ENCODE measurements at regions not wholly inside any gene's neighbourhood (a gene's known extent, or its start where the extent isn't known, plus 50 kb on each side); places are given as distances from the start of the nearest gene placed in this dataset.

DNA sequence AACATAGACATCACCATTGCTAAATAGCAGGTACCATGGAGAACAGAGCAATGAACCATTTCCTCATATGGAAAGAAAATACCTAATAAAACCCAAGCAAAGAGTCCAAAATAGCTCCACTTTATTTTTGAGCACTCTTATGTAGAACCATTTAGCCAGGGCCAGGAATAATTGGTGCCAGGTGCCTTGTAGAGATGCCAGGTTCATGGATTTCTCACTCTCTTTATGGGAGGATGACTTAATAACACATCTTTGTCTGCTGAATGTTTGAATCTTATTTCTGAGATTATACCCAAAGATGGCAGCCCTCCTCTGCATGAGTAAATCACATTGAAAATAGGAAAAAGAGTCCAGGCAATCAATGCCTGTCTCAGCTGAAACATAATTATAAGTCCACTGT, 212.3 kb upstream of the SFRP2 start:
- Histone ChIP-seq H3K36me3 (ENCODE audit: control insufficient read depth, insufficient read depth, low read length) (no peaks in the 10 kb centered on the region), H3K4me3 (ENCODE audit: low read depth in 2 of 2, low read length in 2 of 2) (no peak overlapping the region), H3K9me3 (ENCODE audit: control insufficient read depth, insufficient read depth, low read depth, low read length) (no peaks in the 10 kb centered on the region), H3K4me1 (ENCODE audit: control insufficient read depth, insufficient read depth, low read length) (no peaks in the 10 kb centered on the region), H3K27ac (ENCODE audit: low read length) (no peak overlapping the region), H3K27me3 (ENCODE audit: control insufficient read depth, insufficient read depth, low read length) (no peaks in the 10 kb centered on the region)
- TF ChIP-seq TCF7L2 (IDR thresholded peaks at IDR 0.05; ENCODE audit: low read depth, low read length) (no peak), SIN3A (IDR thresholded peaks at IDR 0.05; ENCODE audit: borderline replicate concordance, insufficient read depth, low read depth, low read length) (no peak), REST (IDR thresholded peaks at IDR 0.05; ENCODE audit: insufficient read depth in 1 of 2, low read depth in 2 of 2, low read length in 1 of 2) (no peak), POLR2AphosphoS5 (IDR thresholded peaks at IDR 0.05; ENCODE audit: low read depth, low read length) (no peak)
- TF ChIP-seq, protein P1, sequence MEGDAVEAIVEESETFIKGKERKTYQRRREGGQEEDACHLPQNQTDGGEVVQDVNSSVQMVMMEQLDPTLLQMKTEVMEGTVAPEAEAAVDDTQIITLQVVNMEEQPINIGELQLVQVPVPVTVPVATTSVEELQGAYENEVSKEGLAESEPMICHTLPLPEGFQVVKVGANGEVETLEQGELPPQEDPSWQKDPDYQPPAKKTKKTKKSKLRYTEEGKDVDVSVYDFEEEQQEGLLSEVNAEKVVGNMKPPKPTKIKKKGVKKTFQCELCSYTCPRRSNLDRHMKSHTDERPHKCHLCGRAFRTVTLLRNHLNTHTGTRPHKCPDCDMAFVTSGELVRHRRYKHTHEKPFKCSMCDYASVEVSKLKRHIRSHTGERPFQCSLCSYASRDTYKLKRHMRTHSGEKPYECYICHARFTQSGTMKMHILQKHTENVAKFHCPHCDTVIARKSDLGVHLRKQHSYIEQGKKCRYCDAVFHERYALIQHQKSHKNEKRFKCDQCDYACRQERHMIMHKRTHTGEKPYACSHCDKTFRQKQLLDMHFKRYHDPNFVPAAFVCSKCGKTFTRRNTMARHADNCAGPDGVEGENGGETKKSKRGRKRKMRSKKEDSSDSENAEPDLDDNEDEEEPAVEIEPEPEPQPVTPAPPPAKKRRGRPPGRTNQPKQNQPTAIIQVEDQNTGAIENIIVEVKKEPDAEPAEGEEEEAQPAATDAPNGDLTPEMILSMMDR (IDR thresholded peaks at IDR 0.05) = no peak
- CTCF ChIA-PET = interaction anchor here (0.7 kb wide), 1 partner anchor 40 kb away, joined by 6 read pairs; no protein-coding TSS in a partner anchor
- DNase-seq (ENCODE audit: low read depth, low spot score) (no peak), ATAC-seq (no peak)
- intact Hi-C loops (cut with micrococcal nuclease; ENCODE audit: unreplicated experiment) (no loop called here), in situ Hi-C loops (cut with HindIII; ENCODE audit: low pct_unique_long_range_greater_than_20kb, low sequenced_read_pairs) (no loop called here)
- POLR2A ChIA-PET = no interaction called here
- BruUV-seq (replicated peaks) = no TSS peak

DNA sequence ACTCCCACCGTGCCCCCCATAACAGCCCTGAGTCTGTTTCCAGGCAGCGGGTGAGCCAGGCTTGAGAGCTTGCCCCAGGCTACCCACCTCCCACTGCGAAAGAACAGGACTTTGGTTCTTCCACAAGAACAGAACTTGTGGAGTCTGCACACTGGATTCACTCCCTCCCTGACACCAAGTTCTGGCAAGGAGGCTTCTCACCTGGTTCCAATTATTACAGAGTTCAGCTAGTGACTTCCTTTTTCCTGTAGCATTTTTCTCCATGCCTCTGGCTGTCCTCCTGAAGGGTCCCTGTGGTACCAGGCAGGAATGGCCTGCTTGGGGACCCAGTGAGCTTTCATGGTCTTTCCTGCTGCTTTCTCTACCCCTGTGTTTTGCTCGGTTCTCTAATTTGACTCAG, 208.6 kb upstream of the SFRP2 start:
- no peak overlapping the region for H3K27ac ChIP-seq (ENCODE audit: low read length)
- H3K27me3 ChIP-seq (ENCODE audit: control insufficient read depth, insufficient read depth, low read length) = no peaks in the 10 kb centered on the region
- no peak for TF ChIP-seq POLR2AphosphoS5 (IDR thresholded peaks at IDR 0.05; ENCODE audit: low read depth, low read length)
- TF ChIP-seq TCF7L2 (IDR thresholded peaks at IDR 0.05; ENCODE audit: low read depth, low read length) = no peak
- TF ChIP-seq REST (IDR thresholded peaks at IDR 0.05; ENCODE audit: insufficient read depth in 1 of 2, low read depth in 2 of 2, low read length in 1 of 2) = no peak
- TF ChIP-seq, protein P1 (IDR thresholded peaks at IDR 0.05) = no peak
- no peak for TF ChIP-seq SIN3A (IDR thresholded peaks at IDR 0.05; ENCODE audit: borderline replicate concordance, insufficient read depth, low read depth, low read length)
- CTCF ChIA-PET = no interaction called here
- DNase-seq (ENCODE audit: low read depth, low spot score) (no peak), ATAC-seq (no peak)
- POLR2A ChIA-PET = no interaction called here
- H3K9me3 ChIP-seq (ENCODE audit: control insufficient read depth, insufficient read depth, low read depth, low read length) = no peaks in the 10 kb centered on the region
- no peaks in the 10 kb centered on the region for H3K4me1 ChIP-seq (ENCODE audit: control insufficient read depth, insufficient read depth, low read length)
- H3K36me3 ChIP-seq (ENCODE audit: control insufficient read depth, insufficient read depth, low read length) = no peaks in the 10 kb centered on the region
- no TSS peak for BruUV-seq (replicated peaks)
- in situ Hi-C loops (cut with HindIII; ENCODE audit: low pct_unique_long_range_greater_than_20kb, low sequenced_read_pairs) = no loop called here
- no peak overlapping the region for H3K4me3 ChIP-seq (ENCODE audit: low read depth in 2 of 2, low read length in 2 of 2)
- intact Hi-C loops (cut with micrococcal nuclease; ENCODE audit: unreplicated experiment) = no loop called here
